ENCODE measurements at regions not wholly inside any gene's neighbourhood (a gene's known extent, or its start where the extent isn't known, plus 50 kb on each side); places are given as distances from the start of the nearest gene placed in this dataset.
"Not testable (repeated sequence)": the region's sequence is repeated elsewhere in the genome, so short reads cannot be mapped to it uniquely, and the experiment has no call there.

GRCh38 chr3:24545887-24546286, 51.2 kb upstream of the THRB start:
- no peaks in the 10 kb centered on the region for H3K27me3 ChIP-seq (ENCODE audit: control insufficient read depth, insufficient read depth, low read length)
- H3K9me3 ChIP-seq (ENCODE audit: control insufficient read depth, insufficient read depth, low read length), result no peaks in the 10 kb centered on the region
- no peak overlapping the region for H3K4me3 ChIP-seq (ENCODE audit: low read depth, low read length)
- no peak overlapping the region for H3K27ac ChIP-seq (ENCODE audit: low read depth, low read length)
- no peaks in the 10 kb centered on the region for H3K4me1 ChIP-seq (ENCODE audit: control insufficient read depth, insufficient read depth, low read length)
- no peaks in the 10 kb centered on the region for H3K36me3 ChIP-seq (ENCODE audit: control insufficient read depth, insufficient read depth, low read length)
- no peak overlapping the region for H3K9ac ChIP-seq (ENCODE audit: low read depth, low read length)

- Histone ChIP-seq H3K9ac (ENCODE audit: low read depth, low read length) (no peak overlapping the region), H3K27me3 (ENCODE audit: control insufficient read depth, insufficient read depth, low read length) (no peaks in the 10 kb centered on the region), H3K36me3 (ENCODE audit: control insufficient read depth, insufficient read depth, low read length) (no peaks in the 10 kb centered on the region), H3K9me3 (ENCODE audit: control insufficient read depth, insufficient read depth, low read length) (no peaks in the 10 kb centered on the region), H3K4me1 (ENCODE audit: control insufficient read depth, insufficient read depth, low read length) (no peaks in the 10 kb centered on the region), H3K27ac (ENCODE audit: low read depth, low read length) (no peak overlapping the region), H3K4me3 (ENCODE audit: low read depth, low read length) (no peak overlapping the region)
Measured at GRCh38 chr3:24548278-24548677, 53.6 kb upstream of the THRB start.

- Histone ChIP-seq H3K9ac (ENCODE audit: low read depth, low read length) (no peak overlapping the region), H3K4me3 (ENCODE audit: low read depth, low read length) (no peak overlapping the region), H3K9me3 (ENCODE audit: control insufficient read depth, insufficient read depth, low read length) (no peaks in the 10 kb centered on the region), H3K36me3 (ENCODE audit: control insufficient read depth, insufficient read depth, low read length) (no peaks in the 10 kb centered on the region), H3K27me3 (ENCODE audit: control insufficient read depth, insufficient read depth, low read length) (no peaks in the 10 kb centered on the region), H3K4me1 (ENCODE audit: control insufficient read depth, insufficient read depth, low read length) (no peaks in the 10 kb centered on the region), H3K27ac (ENCODE audit: low read depth, low read length) (no peak overlapping the region)
Measured at GRCh38 chr3:24550588-24550987, 55.9 kb upstream of the THRB start.

- Histone ChIP-seq H3K27ac (ENCODE audit: low read depth, low read length) (no peak overlapping the region), H3K9ac (ENCODE audit: low read depth, low read length) (no peak overlapping the region), H3K4me3 (ENCODE audit: low read depth, low read length) (no peak overlapping the region), H3K27me3 (ENCODE audit: control insufficient read depth, insufficient read depth, low read length) (no peaks in the 10 kb centered on the region), H3K4me1 (ENCODE audit: control insufficient read depth, insufficient read depth, low read length) (no peaks in the 10 kb centered on the region), H3K9me3 (ENCODE audit: control insufficient read depth, insufficient read depth, low read length) (no peaks in the 10 kb centered on the region), H3K36me3 (ENCODE audit: control insufficient read depth, insufficient read depth, low read length) (no peaks in the 10 kb centered on the region)
Measured at GRCh38 chr3:24551626-24552025, 57.0 kb upstream of the THRB start.

GRCh38 chr3:24562895-24563294, 68.2 kb upstream of the THRB start:
- H3K9ac ChIP-seq (ENCODE audit: low read depth, low read length), result no peak overlapping the region
- no peak overlapping the region for H3K4me3 ChIP-seq (ENCODE audit: low read depth, low read length)
- H3K4me1 ChIP-seq (ENCODE audit: control insufficient read depth, insufficient read depth, low read length), result peaks cover 3% of the 10 kb centered on the region; the same call in 1 of the 2 replicates
- H3K36me3 ChIP-seq (ENCODE audit: control insufficient read depth, insufficient read depth, low read length), result no peaks in the 10 kb centered on the region
- no peaks in the 10 kb centered on the region for H3K9me3 ChIP-seq (ENCODE audit: control insufficient read depth, insufficient read depth, low read length)
- no peak overlapping the region for H3K27ac ChIP-seq (ENCODE audit: low read depth, low read length)
- no peaks in the 10 kb centered on the region for H3K27me3 ChIP-seq (ENCODE audit: control insufficient read depth, insufficient read depth, low read length)

GRCh38 chr3:24565053-24565452, 70.4 kb upstream of the THRB start:
- no peak overlapping the region for H3K9ac ChIP-seq (ENCODE audit: low read depth, low read length)
- no peaks in the 10 kb centered on the region for H3K9me3 ChIP-seq (ENCODE audit: control insufficient read depth, insufficient read depth, low read length)
- no peak overlapping the region for H3K4me3 ChIP-seq (ENCODE audit: low read depth, low read length)
- no peaks in the 10 kb centered on the region for H3K4me1 ChIP-seq (ENCODE audit: control insufficient read depth, insufficient read depth, low read length)
- H3K36me3 ChIP-seq (ENCODE audit: control insufficient read depth, insufficient read depth, low read length), result no peaks in the 10 kb centered on the region
- H3K27me3 ChIP-seq (ENCODE audit: control insufficient read depth, insufficient read depth, low read length), result no peaks in the 10 kb centered on the region
- H3K27ac ChIP-seq (ENCODE audit: low read depth, low read length), result no peak overlapping the region

- H3K9ac ChIP-seq (ENCODE audit: low read depth, low read length), result no peak overlapping the region
- H3K36me3 ChIP-seq (ENCODE audit: control insufficient read depth, insufficient read depth, low read length), result no peaks in the 10 kb centered on the region
- no peak overlapping the region for H3K4me3 ChIP-seq (ENCODE audit: low read depth, low read length)
- no peak overlapping the region for H3K27ac ChIP-seq (ENCODE audit: low read depth, low read length)
- no peaks in the 10 kb centered on the region for H3K4me1 ChIP-seq (ENCODE audit: control insufficient read depth, insufficient read depth, low read length)
- no peaks in the 10 kb centered on the region for H3K9me3 ChIP-seq (ENCODE audit: control insufficient read depth, insufficient read depth, low read length)
- no peaks in the 10 kb centered on the region for H3K27me3 ChIP-seq (ENCODE audit: control insufficient read depth, insufficient read depth, low read length)
Measured at GRCh38 chr3:24565656-24566055, 71.0 kb upstream of the THRB start.

- no peak overlapping the region for H3K9ac ChIP-seq (ENCODE audit: low read depth, low read length)
- H3K27me3 ChIP-seq (ENCODE audit: control insufficient read depth, insufficient read depth, low read length), result no peaks in the 10 kb centered on the region
- H3K36me3 ChIP-seq (ENCODE audit: control insufficient read depth, insufficient read depth, low read length), result no peaks in the 10 kb centered on the region
- no peak overlapping the region for H3K4me3 ChIP-seq (ENCODE audit: low read depth, low read length)
- no peaks in the 10 kb centered on the region for H3K9me3 ChIP-seq (ENCODE audit: control insufficient read depth, insufficient read depth, low read length)
- H3K27ac ChIP-seq (ENCODE audit: low read depth, low read length), result no peak overlapping the region
- no peaks in the 10 kb centered on the region for H3K4me1 ChIP-seq (ENCODE audit: control insufficient read depth, insufficient read depth, low read length)
Measured at GRCh38 chr3:24566927-24567326, 72.3 kb upstream of the THRB start.

GRCh38 chr3:24572409-24572808, 77.8 kb upstream of the THRB start:
- not testable (repeated sequence) for H3K9ac ChIP-seq (ENCODE audit: low read depth, low read length); H3K4me3 ChIP-seq (ENCODE audit: low read depth, low read length); H3K27me3 ChIP-seq (ENCODE audit: control insufficient read depth, insufficient read depth, low read length); H3K36me3 ChIP-seq (ENCODE audit: control insufficient read depth, insufficient read depth, low read length); H3K4me1 ChIP-seq (ENCODE audit: control insufficient read depth, insufficient read depth, low read length); H3K9me3 ChIP-seq (ENCODE audit: control insufficient read depth, insufficient read depth, low read length); H3K27ac ChIP-seq (ENCODE audit: low read depth, low read length)

- no peak overlapping the region for H3K27ac ChIP-seq (ENCODE audit: low read depth, low read length)
- no peaks in the 10 kb centered on the region for H3K27me3 ChIP-seq (ENCODE audit: control insufficient read depth, insufficient read depth, low read length)
- 0 out of 2 replicates have a peak, but pooled peaks cover 1% of the 10 kb centered on the region for H3K4me1 ChIP-seq (ENCODE audit: control insufficient read depth, insufficient read depth, low read length)
- H3K4me3 ChIP-seq (ENCODE audit: low read depth, low read length), result no peak overlapping the region
- no peaks in the 10 kb centered on the region for H3K9me3 ChIP-seq (ENCODE audit: control insufficient read depth, insufficient read depth, low read length)
- no peak overlapping the region for H3K9ac ChIP-seq (ENCODE audit: low read depth, low read length)
- no peaks in the 10 kb centered on the region for H3K36me3 ChIP-seq (ENCODE audit: control insufficient read depth, insufficient read depth, low read length)
Measured at GRCh38 chr3:24573576-24573975, 78.9 kb upstream of the THRB start.

GRCh38 chr3:24578324-24578723, 83.7 kb upstream of the THRB start:
- Histone ChIP-seq H3K9ac (ENCODE audit: low read depth, low read length) (no peak overlapping the region), H3K4me1 (ENCODE audit: control insufficient read depth, insufficient read depth, low read length) (peaks cover 15% of the 10 kb centered on the region), H3K4me3 (ENCODE audit: low read depth, low read length) (no peak overlapping the region), H3K9me3 (ENCODE audit: control insufficient read depth, insufficient read depth, low read length) (no peaks in the 10 kb centered on the region), H3K36me3 (ENCODE audit: control insufficient read depth, insufficient read depth, low read length) (no peaks in the 10 kb centered on the region), H3K27ac (ENCODE audit: low read depth, low read length) (no peak overlapping the region), H3K27me3 (ENCODE audit: control insufficient read depth, insufficient read depth, low read length) (no peaks in the 10 kb centered on the region)

GRCh38 chr3:24578951-24579421, 84.3 kb upstream of the THRB start:
- no peaks in the 10 kb centered on the region for H3K36me3 ChIP-seq (ENCODE audit: control insufficient read depth, insufficient read depth, low read length)
- no peaks in the 10 kb centered on the region for H3K27me3 ChIP-seq (ENCODE audit: control insufficient read depth, insufficient read depth, low read length)
- no peaks in the 10 kb centered on the region for H3K9me3 ChIP-seq (ENCODE audit: control insufficient read depth, insufficient read depth, low read length)
- no peak overlapping the region for H3K9ac ChIP-seq (ENCODE audit: low read depth, low read length)
- H3K27ac ChIP-seq (ENCODE audit: low read depth, low read length), result no peak overlapping the region
- no peak overlapping the region for H3K4me3 ChIP-seq (ENCODE audit: low read depth, low read length)
- H3K4me1 ChIP-seq (ENCODE audit: control insufficient read depth, insufficient read depth, low read length), result peaks cover 15% of the 10 kb centered on the region
